SK-N-MC (cell line): ENCODE measurements at regions not wholly inside any gene's neighbourhood (a gene's known extent, or its start where the extent isn't known, plus 50 kb on each side); places are given as distances from the start of the nearest gene placed in this dataset.

Experiments
- EZH2 ChIP-seq: fragments of 200-600 bp; sonication (generic); IDR thresholded peaks from one replicate; pipeline ENCODE4 v1.6.1; 2017; ENCODE audit warnings: antibody characterized with exemption
- FOXP2 ChIP-seq: optimal IDR thresholded peaks from 2 replicates; pipeline ENCODE3; 2011; ENCODE audit warnings: mild to moderate bottlenecking, moderate library complexity; ENCODE audit not compliant: insufficient read depth; ENCODE audit errors: extremely low read length, control extremely low read depth
- POLR2AphosphoS5 ChIP-seq: IDR thresholded peaks from 2 replicates; pipeline ENCODE4 v1.6.1; 2012; ENCODE audit warnings: mild to moderate bottlenecking, low read depth, low read length, borderline replicate concordance

DNA sequence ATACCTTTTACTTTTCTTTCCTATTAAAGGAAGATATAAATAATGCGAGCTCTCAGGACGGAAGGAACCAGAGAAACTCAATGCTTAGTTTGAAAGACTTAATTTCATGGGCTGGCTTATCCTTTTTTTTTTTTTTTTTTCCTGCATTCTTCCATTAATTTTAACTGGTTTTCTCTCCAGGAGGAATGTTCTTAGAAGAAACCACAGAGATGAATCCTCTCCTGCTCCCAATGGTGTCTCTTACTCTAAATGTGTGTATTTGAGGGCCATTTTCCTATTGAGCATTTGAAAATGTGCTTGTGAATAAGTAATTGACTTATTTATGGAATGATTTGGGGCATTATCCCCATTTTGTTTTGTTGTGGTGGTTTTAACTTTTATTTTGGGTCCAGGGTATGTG is 494.9 kb downstream of the FOXO1 start:
- TF ChIP-seq POLR2AphosphoS5 (no peak), EZH2 (no peak), FOXP2 (no peak)
